ENCODE measurements at regions not wholly inside any gene's neighbourhood (a gene's known extent, or its start where the extent isn't known, plus 50 kb on each side); places are given as distances from the start of the nearest gene placed in this dataset.

DNA sequence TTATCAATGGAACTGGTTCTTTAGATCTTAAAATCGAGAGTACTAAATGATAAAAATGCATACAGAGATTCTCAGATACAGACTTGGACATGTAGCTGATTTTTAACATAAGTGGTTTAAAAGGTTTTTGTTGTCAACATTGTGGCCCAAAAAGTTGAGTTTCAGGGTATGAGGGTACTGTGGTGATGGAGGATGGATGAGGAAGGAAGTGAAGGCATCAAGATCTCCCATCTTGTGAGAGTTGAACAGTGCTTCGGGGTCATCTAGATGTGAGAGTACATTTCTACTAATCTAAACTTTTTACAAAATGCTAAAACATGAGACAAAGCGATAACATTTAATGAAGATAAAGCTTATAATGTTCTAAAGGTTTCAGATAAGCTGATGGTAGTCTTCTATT, 452.6 kb downstream of the PCNX1 start:
- no peaks in the 10 kb centered on the region for H3K9me3 ChIP-seq (ENCODE audit: insufficient read depth, low read length)
- H3K4me1 ChIP-seq (ENCODE audit: insufficient read depth, insufficient read length): no peaks in the 10 kb centered on the region
- H3K27me3 ChIP-seq (ENCODE audit: insufficient read depth, insufficient read length): no peaks in the 10 kb centered on the region
- no peak overlapping the region for H3K9ac ChIP-seq (ENCODE audit: insufficient read length, low read depth)
- DNase-seq (ENCODE audit: low read depth, low spot score): no peak
- no peaks in the 10 kb centered on the region for H3K36me3 ChIP-seq (ENCODE audit: insufficient read depth, insufficient read length, low read length)
- no peak overlapping the region for H3K4me3 ChIP-seq (ENCODE audit: insufficient read length, low read depth)
- TF ChIP-seq ZNF274 (IDR thresholded peaks at IDR 0.05; ENCODE audit: low read depth, low read length) (no peak), SUZ12 (IDR thresholded peaks at IDR 0.05; ENCODE audit: extremely low read depth, insufficient read depth, insufficient read length) (no peak), YY1 (IDR thresholded peaks at IDR 0.05; ENCODE audit: insufficient read depth, insufficient read length) (no peak)

DNA sequence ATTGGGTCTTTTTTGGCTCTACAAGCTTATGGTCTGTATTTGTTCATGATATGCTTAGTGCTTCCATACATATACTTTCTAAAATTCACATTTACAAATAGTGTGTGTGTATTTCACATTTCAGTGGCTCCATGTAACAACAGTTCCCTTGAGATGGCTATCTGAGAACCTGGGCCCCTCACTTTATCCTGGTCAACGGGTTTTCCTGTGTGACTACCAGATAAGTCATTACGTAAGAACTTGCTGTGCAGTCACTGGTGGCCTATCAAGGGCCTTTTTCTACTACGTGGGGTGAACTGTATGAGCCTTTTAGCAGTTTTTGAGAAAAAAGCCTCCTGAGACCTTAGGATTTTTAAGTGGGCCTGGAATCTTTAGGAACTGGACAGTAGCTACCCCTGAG, 454.1 kb downstream of the PCNX1 start:
- H3K4me1 ChIP-seq (ENCODE audit: insufficient read depth, insufficient read length): no peaks in the 10 kb centered on the region
- no peak for TF ChIP-seq SUZ12 (IDR thresholded peaks at IDR 0.05; ENCODE audit: extremely low read depth, insufficient read depth, insufficient read length)
- no peak for TF ChIP-seq YY1 (IDR thresholded peaks at IDR 0.05; ENCODE audit: insufficient read depth, insufficient read length)
- TF ChIP-seq ZNF274 (IDR thresholded peaks at IDR 0.05; ENCODE audit: low read depth, low read length): no peak

DNA sequence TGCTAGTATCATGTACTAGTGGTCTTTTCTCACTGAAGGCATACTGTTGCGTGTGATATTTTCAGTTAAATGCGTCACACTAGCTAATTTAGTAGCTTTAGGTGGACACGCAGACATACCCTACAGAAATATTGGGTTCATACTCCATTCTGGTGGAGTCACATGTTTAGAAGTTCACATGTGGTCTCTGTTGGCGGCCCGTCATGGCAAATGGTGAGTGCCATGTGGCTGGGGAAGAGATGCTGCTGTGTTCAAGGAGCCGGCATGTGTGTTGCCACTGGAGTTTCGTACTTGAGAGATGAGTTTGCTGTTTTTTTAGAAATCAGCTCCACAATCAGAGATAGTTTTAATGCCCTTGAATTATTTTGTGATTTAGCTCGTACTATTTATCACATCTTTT, 454.6 kb downstream of the PCNX1 start:
- DNase-seq (ENCODE audit: low read depth, low spot score): no peak
- no peaks in the 10 kb centered on the region for H3K27me3 ChIP-seq (ENCODE audit: insufficient read depth, insufficient read length)
- no peaks in the 10 kb centered on the region for H3K9me3 ChIP-seq (ENCODE audit: insufficient read depth, low read length)
- H3K9ac ChIP-seq (ENCODE audit: insufficient read length, low read depth): no peak overlapping the region
- TF ChIP-seq SUZ12 (IDR thresholded peaks at IDR 0.05; ENCODE audit: extremely low read depth, insufficient read depth, insufficient read length): no peak
- no peak for TF ChIP-seq ZNF274 (IDR thresholded peaks at IDR 0.05; ENCODE audit: low read depth, low read length)
- TF ChIP-seq YY1 (IDR thresholded peaks at IDR 0.05; ENCODE audit: insufficient read depth, insufficient read length): no peak
- H3K4me1 ChIP-seq (ENCODE audit: insufficient read depth, insufficient read length): no peaks in the 10 kb centered on the region
- H3K4me3 ChIP-seq (ENCODE audit: insufficient read length, low read depth): no peak overlapping the region
- H3K36me3 ChIP-seq (ENCODE audit: insufficient read depth, insufficient read length, low read length): no peaks in the 10 kb centered on the region

More for the DNA sequence above, 454.1 kb downstream of the PCNX1 start:
- DNase-seq (ENCODE audit: low read depth, low spot score): no peak
- Histone ChIP-seq H3K9me3 (ENCODE audit: insufficient read depth, low read length) (no peaks in the 10 kb centered on the region), H3K36me3 (ENCODE audit: insufficient read depth, insufficient read length, low read length) (no peaks in the 10 kb centered on the region), H3K27me3 (ENCODE audit: insufficient read depth, insufficient read length) (no peaks in the 10 kb centered on the region), H3K9ac (ENCODE audit: insufficient read length, low read depth) (no peak overlapping the region), H3K4me3 (ENCODE audit: insufficient read length, low read depth) (no peak overlapping the region)

DNA sequence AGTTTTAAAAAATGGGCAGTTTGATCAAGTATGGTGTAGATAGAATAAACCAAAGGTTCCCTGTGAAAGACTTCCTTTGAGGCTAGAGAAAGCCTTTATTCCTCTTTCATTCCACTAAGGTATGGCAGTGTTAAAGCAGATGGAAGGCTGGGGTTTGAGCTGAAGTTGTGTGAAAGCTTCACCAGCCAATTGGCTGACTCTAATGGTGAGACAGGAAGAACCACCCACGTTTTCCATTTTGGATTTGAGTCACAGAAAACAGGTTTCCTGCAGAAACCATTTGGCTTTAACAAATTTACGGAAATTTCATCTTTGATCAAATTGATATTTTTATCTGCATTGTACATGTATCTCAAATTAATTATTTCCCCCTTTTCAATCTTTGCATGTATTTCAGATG, 455.0 kb downstream of the PCNX1 start:
- Histone ChIP-seq H3K4me1 (ENCODE audit: insufficient read depth, insufficient read length) (no peaks in the 10 kb centered on the region), H3K4me3 (ENCODE audit: insufficient read length, low read depth) (no peak overlapping the region), H3K27me3 (ENCODE audit: insufficient read depth, insufficient read length) (no peaks in the 10 kb centered on the region), H3K9ac (ENCODE audit: insufficient read length, low read depth) (no peak overlapping the region), H3K9me3 (ENCODE audit: insufficient read depth, low read length) (no peaks in the 10 kb centered on the region), H3K36me3 (ENCODE audit: insufficient read depth, insufficient read length, low read length) (no peaks in the 10 kb centered on the region)
- no peak for DNase-seq (ENCODE audit: low read depth, low spot score)
- TF ChIP-seq SUZ12 (IDR thresholded peaks at IDR 0.05; ENCODE audit: extremely low read depth, insufficient read depth, insufficient read length) (no peak), YY1 (IDR thresholded peaks at IDR 0.05; ENCODE audit: insufficient read depth, insufficient read length) (no peak), ZNF274 (IDR thresholded peaks at IDR 0.05; ENCODE audit: low read depth, low read length) (no peak)

DNA sequence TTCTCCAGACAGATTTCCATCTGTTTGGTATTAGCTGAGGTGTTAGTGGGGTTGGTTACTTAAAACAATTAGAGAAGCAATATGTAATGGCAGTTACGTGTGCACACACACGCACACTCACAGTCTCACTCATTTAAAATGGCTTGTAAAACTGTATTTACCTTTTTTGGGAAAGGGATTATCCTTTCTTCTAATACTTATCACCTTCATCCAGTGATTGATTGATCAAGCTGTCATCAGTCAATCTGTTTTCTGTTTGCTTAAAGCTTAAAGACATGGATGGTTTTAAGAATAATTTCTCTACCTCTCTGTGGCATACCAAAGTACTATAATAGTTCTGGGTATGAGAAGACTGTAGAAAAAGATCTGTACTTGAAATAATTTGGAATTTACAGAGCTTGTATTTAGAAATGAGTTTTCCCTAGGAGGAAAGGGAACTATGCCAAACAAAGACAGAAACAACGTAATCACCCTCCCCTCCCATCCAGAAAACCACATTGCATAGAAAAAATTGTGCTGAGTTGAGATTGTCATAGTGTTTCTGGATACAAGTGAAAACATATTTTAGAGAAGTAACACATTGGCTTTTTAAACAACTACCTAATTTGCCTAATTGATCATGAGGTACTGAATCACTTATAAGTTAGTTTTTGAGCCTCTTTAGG, 455.8 kb downstream of the PCNX1 start:
- Histone ChIP-seq H3K4me3 (ENCODE audit: insufficient read length, low read depth) (no peak overlapping the region), H3K36me3 (ENCODE audit: insufficient read depth, insufficient read length, low read length) (no peaks in the 10 kb centered on the region), H3K9ac (ENCODE audit: insufficient read length, low read depth) (no peak overlapping the region), H3K9me3 (ENCODE audit: insufficient read depth, low read length) (no peaks in the 10 kb centered on the region), H3K4me1 (ENCODE audit: insufficient read depth, insufficient read length) (no peaks in the 10 kb centered on the region), H3K27me3 (ENCODE audit: insufficient read depth, insufficient read length) (no peaks in the 10 kb centered on the region)
- TF ChIP-seq SUZ12 (IDR thresholded peaks at IDR 0.05; ENCODE audit: extremely low read depth, insufficient read depth, insufficient read length) (no peak), YY1 (IDR thresholded peaks at IDR 0.05; ENCODE audit: insufficient read depth, insufficient read length) (no peak), ZNF274 (IDR thresholded peaks at IDR 0.05; ENCODE audit: low read depth, low read length) (no peak)
- no peak for DNase-seq (ENCODE audit: low read depth, low spot score)

DNA sequence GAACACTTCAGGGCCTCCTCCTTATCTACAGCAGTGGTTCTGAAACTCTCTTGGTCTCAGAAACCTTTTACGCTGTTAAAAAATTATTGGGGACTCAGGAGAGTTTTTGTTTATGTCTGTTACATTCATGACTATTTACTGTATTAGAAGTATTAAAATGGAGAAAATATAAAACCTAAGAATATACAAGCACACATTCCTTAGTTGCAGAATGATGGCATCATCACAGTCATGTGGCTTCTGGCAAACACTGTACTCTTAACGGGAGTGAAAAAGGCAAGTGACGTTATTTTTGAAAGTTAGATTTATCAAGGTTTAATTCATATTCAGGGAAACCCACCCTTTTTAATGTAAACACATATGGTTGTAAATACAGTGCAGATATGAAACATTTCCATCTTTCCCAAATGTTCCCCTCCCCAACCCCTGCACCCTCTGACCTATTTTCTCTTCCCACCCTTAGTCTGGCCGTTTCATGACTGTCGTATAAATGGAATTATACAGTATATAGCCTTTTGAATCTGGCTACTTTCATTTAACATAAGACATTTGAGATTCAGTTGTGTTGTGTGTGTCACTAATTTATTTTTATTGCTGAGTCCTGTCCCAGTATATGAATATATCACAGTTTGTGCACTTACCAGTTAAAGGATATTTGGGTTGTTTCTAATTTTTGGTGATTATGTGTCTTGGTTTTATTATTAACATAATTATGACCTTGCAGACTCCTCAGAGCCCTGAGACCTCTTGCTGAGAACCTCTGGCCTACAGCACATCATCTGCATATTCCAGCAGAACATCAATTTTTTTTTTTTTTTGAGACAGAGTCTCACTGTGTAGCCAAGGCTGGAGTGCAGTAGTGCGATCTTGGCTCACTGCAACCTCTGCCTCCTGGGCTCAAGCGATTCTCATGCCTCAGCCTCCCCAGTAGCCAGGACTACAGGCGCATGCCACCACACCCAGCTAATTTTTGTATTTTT, 457.0 kb downstream of the PCNX1 start:
- no peaks in the 10 kb centered on the region for H3K4me1 ChIP-seq (ENCODE audit: insufficient read depth, insufficient read length)
- no peaks in the 10 kb centered on the region for H3K36me3 ChIP-seq (ENCODE audit: insufficient read depth, insufficient read length, low read length)
- H3K27me3 ChIP-seq (ENCODE audit: insufficient read depth, insufficient read length): no peaks in the 10 kb centered on the region
- no peak overlapping the region for H3K9ac ChIP-seq (ENCODE audit: insufficient read length, low read depth)
- no peaks in the 10 kb centered on the region for H3K9me3 ChIP-seq (ENCODE audit: insufficient read depth, low read length)
- no peak for DNase-seq (ENCODE audit: low read depth, low spot score)
- H3K4me3 ChIP-seq (ENCODE audit: insufficient read length, low read depth): no peak overlapping the region
- TF ChIP-seq YY1 (IDR thresholded peaks at IDR 0.05; ENCODE audit: insufficient read depth, insufficient read length) (no peak), ZNF274 (IDR thresholded peaks at IDR 0.05; ENCODE audit: low read depth, low read length) (no peak), SUZ12 (IDR thresholded peaks at IDR 0.05; ENCODE audit: extremely low read depth, insufficient read depth, insufficient read length) (no peak)

DNA sequence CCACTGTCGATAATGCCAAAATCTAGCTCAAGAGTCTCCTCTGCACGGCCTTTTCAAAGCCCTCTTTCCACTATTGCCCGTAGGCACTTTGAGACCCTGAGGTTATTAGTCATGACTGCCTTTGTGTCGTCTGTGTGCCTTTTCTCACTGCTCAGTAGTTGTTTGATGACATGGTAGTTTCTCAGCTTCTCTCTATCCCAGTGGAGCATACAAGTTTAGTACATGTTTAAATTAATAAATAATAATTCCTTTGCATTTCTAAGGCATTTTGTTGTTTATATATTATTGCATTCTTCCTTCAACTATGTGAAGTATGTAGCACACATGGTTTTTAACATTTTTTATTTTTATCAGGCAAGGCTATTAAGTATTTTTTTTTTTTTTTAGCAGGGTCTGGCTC, 458.1 kb downstream of the PCNX1 start:
- no peaks in the 10 kb centered on the region for H3K9me3 ChIP-seq (ENCODE audit: insufficient read depth, low read length)
- H3K36me3 ChIP-seq (ENCODE audit: insufficient read depth, insufficient read length, low read length): no peaks in the 10 kb centered on the region
- H3K4me3 ChIP-seq (ENCODE audit: insufficient read length, low read depth): no peak overlapping the region
- no peak for DNase-seq (ENCODE audit: low read depth, low spot score)
- H3K27me3 ChIP-seq (ENCODE audit: insufficient read depth, insufficient read length): no peaks in the 10 kb centered on the region
- H3K4me1 ChIP-seq (ENCODE audit: insufficient read depth, insufficient read length): no peaks in the 10 kb centered on the region
- TF ChIP-seq SUZ12 (IDR thresholded peaks at IDR 0.05; ENCODE audit: extremely low read depth, insufficient read depth, insufficient read length): no peak
- no peak overlapping the region for H3K9ac ChIP-seq (ENCODE audit: insufficient read length, low read depth)
